Mucosa of rectum (tissue), 2 donors: ENCODE measurements at regions not wholly inside any gene's neighbourhood (a gene's known extent, or its start where the extent isn't known, plus 50 kb on each side); places are given as distances from the start of the nearest gene placed in this dataset.
"Not testable (repeated sequence)": the region's sequence is repeated elsewhere in the genome, so short reads cannot be mapped to it uniquely, and the experiment has no call there.

Experiments
- H3K27ac ChIP-seq, 2 donors: one replicate each; pipeline ENCODE4 v1.7.0; 2013; ENCODE audit warnings: inconsistent platforms in 2 of 2, low read depth in 2 of 2, low read length in 2 of 2
- H3K27me3 ChIP-seq, 2 donors: one replicate each; pipeline ENCODE4 v1.7.0; 2013; ENCODE audit warnings: low read length in 2 of 2; ENCODE audit not compliant: control insufficient read depth in 2 of 2, insufficient read depth in 2 of 2
- H3K36me3 ChIP-seq, 2 donors: one replicate each; pipeline ENCODE4 v1.7.0; 2013; ENCODE audit warnings: low read length in 2 of 2; ENCODE audit not compliant: control insufficient read depth in 2 of 2, insufficient read depth in 2 of 2
- H3K4me1 ChIP-seq, 2 donors: one replicate each; pipeline ENCODE4 v1.7.0; 2013; ENCODE audit warnings: low read length in 2 of 2, mild to moderate bottlenecking in 1 of 2; ENCODE audit not compliant: control insufficient read depth in 2 of 2, insufficient read depth in 2 of 2
- H3K4me3 ChIP-seq, 2 donors: one replicate each; pipeline ENCODE4 v1.7.0; 2013; ENCODE audit warnings: low read length in 2 of 2
- H3K9ac ChIP-seq, 2 donors: one replicate each; pipeline ENCODE4 v1.7.0; 2013; ENCODE audit warnings: low read length in 2 of 2, low read depth in 1 of 2, mild to moderate bottlenecking in 1 of 2
- H3K9me3 ChIP-seq, 2 donors: one replicate each; pipeline ENCODE4 v1.7.0; 2013; ENCODE audit warnings: low read length in 2 of 2; ENCODE audit not compliant: control insufficient read depth in 2 of 2
- donor health status: healthy.
- donor health status: Normal muscosa, but diverticular disease.

DNA sequence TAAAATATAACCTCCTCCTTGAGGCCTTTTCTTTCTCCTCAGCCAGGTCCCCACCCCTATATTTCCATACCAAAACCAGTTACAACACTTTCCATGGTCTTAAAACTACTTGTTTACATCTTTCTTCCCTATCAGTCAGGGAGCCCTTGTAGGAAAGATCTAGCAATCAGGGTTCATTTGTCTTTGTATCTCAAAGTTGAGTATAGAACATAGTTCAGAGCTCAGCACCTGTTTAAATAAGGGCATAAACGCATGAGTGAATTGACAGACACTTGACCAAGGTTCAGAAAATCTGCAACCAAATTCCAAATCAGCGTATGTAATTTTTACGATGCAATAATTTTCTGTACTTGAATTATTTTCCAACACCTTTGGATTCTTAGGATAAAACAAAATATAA, 352.2 kb upstream of the MAGEB16 start:
- H3K36me3 ChIP-seq = no peaks in the 10 kb centered on the region
- H3K4me1 ChIP-seq = peaks cover 2 to 3% of the 10 kb centered on the region in 2 donors
- H3K9ac ChIP-seq = no peak overlapping the region

DNA sequence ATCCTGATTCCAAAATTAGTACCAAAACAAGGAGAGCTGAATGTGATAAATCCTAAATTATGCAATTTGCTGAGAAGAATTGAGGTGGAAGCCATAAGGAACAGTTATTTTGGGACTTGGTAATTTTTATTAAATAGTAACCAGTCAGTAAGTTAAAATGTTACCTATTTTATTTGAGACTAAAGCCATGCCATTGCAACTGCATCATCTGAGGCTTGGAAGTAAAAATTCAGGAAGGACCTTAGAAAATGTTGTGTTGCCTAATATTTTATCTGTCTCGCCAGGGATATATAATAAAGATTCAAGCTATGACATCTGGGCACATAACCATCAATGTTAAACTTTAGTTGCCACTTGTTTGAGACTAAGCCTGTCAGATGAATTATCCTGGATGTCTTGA, 341.3 kb upstream of the MAGEB16 start:
- H3K27ac ChIP-seq = no peak overlapping the region
- H3K36me3 ChIP-seq = no peaks in the 10 kb centered on the region
- H3K4me3 ChIP-seq = no peak overlapping the region
- H3K9ac ChIP-seq = no peak overlapping the region
- H3K27me3 ChIP-seq = no peaks in the 10 kb centered on the region
- H3K4me1 ChIP-seq = no peaks in the 10 kb centered on the region
- H3K9me3 ChIP-seq = no peaks in the 10 kb centered on the region

More for the DNA sequence above, 352.2 kb upstream of the MAGEB16 start:
- no peaks in the 10 kb centered on the region for H3K27me3 ChIP-seq
- H3K9me3 ChIP-seq = no peaks in the 10 kb centered on the region
- H3K4me3 ChIP-seq = no peak overlapping the region
- H3K27ac ChIP-seq = no peak overlapping the region

DNA sequence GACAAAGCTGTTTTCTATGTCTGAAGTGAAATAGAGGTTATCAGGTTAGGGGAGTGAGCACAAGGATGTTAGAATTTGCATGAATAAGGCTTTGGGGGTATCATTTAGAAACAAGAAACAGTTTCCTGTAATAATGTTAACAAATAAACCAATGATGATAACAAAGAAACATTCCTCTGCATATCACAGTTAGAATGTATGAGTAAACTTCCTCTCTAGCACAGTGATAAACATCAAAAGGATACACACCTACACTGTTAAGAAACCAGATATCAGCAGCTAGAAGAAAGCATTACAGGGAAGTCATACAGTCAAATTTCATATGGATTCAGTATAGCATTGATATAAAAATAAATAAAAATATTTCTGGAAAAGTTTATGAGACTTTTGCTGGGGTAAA, 340.0 kb upstream of the MAGEB16 start:
- no peaks in the 10 kb centered on the region for H3K4me1 ChIP-seq
- H3K27ac ChIP-seq = no peak overlapping the region
- no peak overlapping the region for H3K9ac ChIP-seq
- H3K9me3 ChIP-seq = no peaks in the 10 kb centered on the region
- H3K27me3 ChIP-seq = no peaks in the 10 kb centered on the region
- H3K36me3 ChIP-seq = no peaks in the 10 kb centered on the region
- H3K4me3 ChIP-seq = no peak overlapping the region

DNA sequence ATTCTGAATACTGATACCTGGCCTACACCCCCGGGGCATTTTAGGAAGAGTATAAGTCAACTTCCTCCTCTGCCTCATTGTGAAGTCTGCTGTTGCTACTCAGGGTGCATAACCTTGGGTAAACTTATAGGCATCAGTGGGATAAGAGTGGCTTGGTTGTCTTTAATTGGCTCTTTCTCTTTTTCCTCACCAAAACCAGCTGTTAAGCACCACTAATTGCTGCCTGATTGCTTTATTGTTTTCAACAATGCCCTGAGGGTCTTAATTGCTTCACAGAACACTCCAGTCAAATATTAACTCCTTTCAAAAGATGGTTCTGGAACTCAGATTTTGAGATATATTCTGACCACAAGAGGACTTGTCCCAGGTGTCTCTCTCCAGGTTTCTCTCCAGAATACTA, 337.0 kb upstream of the MAGEB16 start:
- H3K4me3 ChIP-seq = no peak overlapping the region
- H3K27me3 ChIP-seq = no peaks in the 10 kb centered on the region
- no peaks in the 10 kb centered on the region for H3K36me3 ChIP-seq
- no peaks in the 10 kb centered on the region for H3K4me1 ChIP-seq
- H3K27ac ChIP-seq = no peak overlapping the region
- H3K9ac ChIP-seq = no peak overlapping the region
- no peaks in the 10 kb centered on the region for H3K9me3 ChIP-seq

DNA sequence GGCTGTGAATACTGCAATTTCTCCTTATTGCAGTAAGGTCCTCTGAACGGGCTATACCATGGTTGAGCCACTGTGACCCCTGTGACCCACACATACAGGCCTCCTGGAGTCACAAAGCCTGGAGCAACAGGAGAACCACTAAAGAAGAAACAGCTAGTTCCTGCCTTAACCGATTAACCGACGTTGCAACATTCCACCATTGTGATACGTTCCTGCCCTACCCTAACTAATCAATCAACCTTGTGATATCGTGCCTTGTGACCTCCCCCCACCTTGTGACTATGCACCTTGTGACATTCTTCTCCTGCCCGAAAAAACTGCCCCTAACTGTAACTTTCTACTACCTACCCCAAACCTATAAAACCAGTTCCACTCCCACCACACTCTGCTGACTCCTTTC, 301.5 kb upstream of the MAGEB16 start:
- H3K27ac ChIP-seq, H3K9me3 ChIP-seq, H3K9ac ChIP-seq, H3K27me3 ChIP-seq, H3K36me3 ChIP-seq, H3K4me1 ChIP-seq, H3K4me3 ChIP-seq: not testable (repeated sequence)

DNA sequence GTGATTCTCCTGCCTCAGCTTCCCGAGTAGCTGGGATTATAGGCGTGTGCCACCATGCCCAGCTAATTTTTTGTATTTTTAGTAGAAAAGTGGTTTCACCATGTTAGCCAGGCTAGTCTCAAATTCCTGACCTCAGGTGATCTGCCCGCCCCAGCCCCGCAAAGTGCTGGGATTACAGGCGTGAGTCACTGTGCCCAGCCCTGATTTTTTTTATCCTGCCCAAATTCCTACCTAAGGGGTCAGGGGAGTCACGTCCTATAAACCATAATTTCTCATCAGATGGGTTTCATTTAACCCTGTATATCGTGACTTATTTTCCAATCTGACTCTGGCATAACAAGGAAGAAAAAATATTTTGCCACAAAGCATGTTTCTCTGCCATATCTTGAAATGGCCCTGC, 300.7 kb upstream of the MAGEB16 start:
- not testable (repeated sequence) for H3K27ac ChIP-seq, H3K36me3 ChIP-seq, H3K27me3 ChIP-seq, H3K4me3 ChIP-seq, H3K9ac ChIP-seq, H3K9me3 ChIP-seq, H3K4me1 ChIP-seq

- Histone ChIP-seq H3K4me1 (no peaks in the 10 kb centered on the region), H3K27me3 (no peaks in the 10 kb centered on the region), H3K36me3 (no peaks in the 10 kb centered on the region), H3K4me3 (no peak overlapping the region), H3K9me3 (no peaks in the 10 kb centered on the region), H3K27ac (no peak overlapping the region), H3K9ac (no peak overlapping the region)
These were observed 298.9 kb upstream of the MAGEB16 start for GRCh38 chrX:35499071-35499862.

DNA sequence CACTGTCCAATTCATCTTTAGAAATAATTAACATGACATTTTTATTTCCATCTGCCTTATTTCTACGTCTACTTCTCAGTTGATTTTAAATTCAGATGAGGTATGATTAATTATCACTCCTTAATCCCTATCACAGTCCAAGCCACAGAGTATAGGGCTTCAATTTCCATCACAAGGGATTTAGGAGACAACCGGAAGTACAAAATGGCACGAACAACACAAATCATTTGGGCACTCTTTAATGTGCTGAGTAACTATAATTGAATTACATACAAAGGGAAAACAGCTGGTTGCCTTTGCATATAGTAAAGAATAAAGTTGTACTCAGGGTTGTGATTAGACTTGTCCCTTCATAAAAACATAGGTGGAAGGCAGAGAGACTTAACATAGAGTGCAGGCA, 290.4 kb upstream of the MAGEB16 start:
- H3K27me3 ChIP-seq = no peaks in the 10 kb centered on the region
- H3K9ac ChIP-seq = no peak overlapping the region
- no peaks in the 10 kb centered on the region for H3K36me3 ChIP-seq
- H3K9me3 ChIP-seq = no peaks in the 10 kb centered on the region
- no peak overlapping the region for H3K4me3 ChIP-seq
- H3K27ac ChIP-seq = no peak overlapping the region
- H3K4me1 ChIP-seq = no peaks in the 10 kb centered on the region

DNA sequence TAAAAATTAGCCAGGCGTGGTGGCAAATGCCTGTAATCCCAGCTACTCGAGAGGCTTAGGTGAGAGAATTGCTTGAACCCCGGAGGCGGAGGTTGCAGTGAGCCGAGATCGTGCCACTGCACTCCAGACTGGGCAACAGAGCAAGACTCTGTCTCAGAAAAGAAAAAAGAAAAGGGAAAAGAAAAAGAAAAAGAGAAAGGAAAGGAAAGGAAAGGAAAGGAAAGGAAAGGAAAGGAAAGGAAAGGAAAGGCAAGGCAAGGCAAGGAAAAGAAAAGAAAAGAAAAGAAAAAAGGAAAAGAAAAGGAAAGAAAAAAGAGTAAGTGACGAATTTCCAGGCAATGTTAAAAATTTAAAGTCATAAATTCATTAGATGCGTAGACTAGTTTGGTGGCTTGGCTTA, 250.1 kb upstream of the MAGEB16 start:
- not testable (repeated sequence) for H3K4me3 ChIP-seq, H3K4me1 ChIP-seq, H3K9me3 ChIP-seq, H3K27me3 ChIP-seq, H3K36me3 ChIP-seq, H3K27ac ChIP-seq, H3K9ac ChIP-seq

DNA sequence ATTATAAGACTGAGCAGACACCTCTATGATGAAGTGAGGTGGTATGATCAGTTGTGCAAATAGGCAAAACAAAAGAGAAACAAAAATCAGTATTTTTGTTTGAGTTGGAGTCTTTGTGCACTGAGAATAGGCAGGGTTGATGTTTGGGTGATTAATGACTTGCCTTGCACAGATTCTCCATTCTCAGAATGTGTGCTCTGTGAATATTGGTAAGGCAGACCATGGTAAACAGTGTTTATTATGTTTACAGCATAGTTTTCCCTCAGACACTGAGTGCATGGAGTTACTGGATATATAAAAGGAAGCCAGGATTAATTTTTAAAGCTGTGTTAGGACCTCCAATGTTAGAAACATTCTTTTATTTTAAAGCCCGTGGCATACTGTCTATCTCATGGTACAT, 240.2 kb upstream of the MAGEB16 start:
- no peaks in the 10 kb centered on the region for H3K27me3 ChIP-seq
- H3K9me3 ChIP-seq = no peaks in the 10 kb centered on the region
- H3K4me1 ChIP-seq = no peaks in the 10 kb centered on the region
- H3K36me3 ChIP-seq = no peaks in the 10 kb centered on the region
- no peak overlapping the region for H3K27ac ChIP-seq
- H3K4me3 ChIP-seq = no peak overlapping the region
- H3K9ac ChIP-seq = no peak overlapping the region

GRCh38 chrX:35561985-35562384, 236.2 kb upstream of the MAGEB16 start:
- Histone ChIP-seq H3K9ac (no peak overlapping the region), H3K27ac (no peak overlapping the region), H3K4me1 (no peaks in the 10 kb centered on the region), H3K27me3 (no peaks in the 10 kb centered on the region), H3K9me3 (no peaks in the 10 kb centered on the region), H3K4me3 (no peak overlapping the region), H3K36me3 (no peaks in the 10 kb centered on the region)
